Neuronal stem cell (in vitro differentiated cells): ENCODE measurements at regions not wholly inside any gene's neighbourhood (a gene's known extent, or its start where the extent isn't known, plus 50 kb on each side); places are given as distances from the start of the nearest gene placed in this dataset.

Source experiments
- DNase-seq: peaks from one replicate; pipeline ENCODE4 v3.0.0-alpha.2; 2013; ENCODE audit warnings: low spot score
- H2AFZ ChIP-seq: one replicate; pipeline ENCODE4 v1.6.1; 2013; ENCODE audit warnings: mild to moderate bottlenecking, low read length, inconsistent platforms
- H2AK5ac ChIP-seq: 2 replicates; pipeline ENCODE4 v1.6.1; 2013; ENCODE audit warnings: low read depth, mild to moderate bottlenecking, inconsistent platforms, low read length, moderate library complexity, mixed read lengths
- H2BK120ac ChIP-seq: 2 replicates; pipeline ENCODE4 v1.6.1; 2013; ENCODE audit warnings: low read depth, mild to moderate bottlenecking, inconsistent platforms, low read length, moderate library complexity, mixed read lengths
- H2BK12ac ChIP-seq: one replicate; pipeline ENCODE4 v1.6.1; 2013; ENCODE audit warnings: low read length, inconsistent platforms
- H2BK15ac ChIP-seq: 2 replicates; pipeline ENCODE4 v1.6.1; 2013; ENCODE audit warnings: mild to moderate bottlenecking, low read length, inconsistent platforms, mixed read lengths
- H2BK5ac ChIP-seq: one replicate; pipeline ENCODE4 v1.6.1; 2013; ENCODE audit warnings: inconsistent platforms, mild to moderate bottlenecking, low read length, moderate library complexity
- H3K14ac ChIP-seq: one replicate; pipeline ENCODE4 v1.6.1; 2013; ENCODE audit warnings: low read length, inconsistent platforms
- H3K18ac ChIP-seq: 2 replicates; pipeline ENCODE4 v1.6.1; 2013; ENCODE audit warnings: low read length, inconsistent platforms
- H3K23ac ChIP-seq: 2 replicates; pipeline ENCODE4 v1.6.1; 2013; ENCODE audit warnings: low read depth, mild to moderate bottlenecking, mixed read lengths, low read length, inconsistent platforms; ENCODE audit not compliant: poor library complexity
- H3K27ac ChIP-seq: replicated peaks from 3 replicates; pipeline ENCODE4 v1.5.1; 2013; ENCODE audit warnings: low read length, inconsistent platforms
- H3K27me3 ChIP-seq, 3 experiments: 2 replicates each; pipeline ENCODE4 v1.6.1; 2013; ENCODE audit warnings: low read length in 3 of 3, mild to moderate bottlenecking in 2 of 3, inconsistent platforms in 1 of 3, low read depth in 1 of 3, mixed read lengths in 1 of 3, moderate library complexity in 1 of 3; ENCODE audit not compliant: control insufficient read depth in 3 of 3, insufficient read depth in 3 of 3
- H3K36me3 ChIP-seq, 2 donors: replicated peaks in 1 of 2; 2 replicates each; pipeline ENCODE4 v1.6.1; 2013; ENCODE audit warnings: low read length in 2 of 2; ENCODE audit not compliant: control insufficient read depth in 2 of 2, insufficient read depth in 2 of 2
- H3K4ac ChIP-seq: 2 replicates; pipeline ENCODE4 v1.6.1; 2013; ENCODE audit warnings: inconsistent platforms, mild to moderate bottlenecking, low read length, moderate library complexity
- H3K4me1 ChIP-seq, 2 donors: 1 replicate in 1 of 2; 2 replicates in 1 of 2; pipeline ENCODE4 v1.6.1; 2013; ENCODE audit warnings: low read length in 2 of 2, low read depth in 1 of 2; ENCODE audit not compliant: control insufficient read depth in 2 of 2, insufficient read depth in 1 of 2
- H3K4me2 ChIP-seq: one replicate; pipeline ENCODE4 v1.6.1; 2013; ENCODE audit warnings: mild to moderate bottlenecking, low read length, inconsistent platforms; ENCODE audit not compliant: insufficient read depth, poor library complexity, severe bottlenecking
- H3K4me3 ChIP-seq, 2 donors: 2 replicates each; pipeline ENCODE4 v1.5.1; 2013; ENCODE audit warnings: low read length in 2 of 2, mild to moderate bottlenecking in 2 of 2, inconsistent platforms in 1 of 2, moderate library complexity in 1 of 2
- H3K79me1 ChIP-seq: one replicate; pipeline ENCODE4 v1.6.1; 2013; ENCODE audit warnings: low read depth, mild to moderate bottlenecking, inconsistent platforms, low read length, moderate library complexity
- H3K9ac ChIP-seq: one replicate; pipeline ENCODE4 v1.6.1; 2013; ENCODE audit warnings: mild to moderate bottlenecking, low read depth, low read length, inconsistent platforms; ENCODE audit not compliant: poor library complexity
- H3K9me3 ChIP-seq, 2 donors: replicated peaks in 1 of 2; 2 replicates each; pipeline versions ENCODE3 to v1.6.1; 2013; ENCODE audit warnings: low read length in 2 of 2, mild to moderate bottlenecking in 2 of 2, inconsistent platforms in 1 of 2, low read depth in 1 of 2, mixed read lengths in 1 of 2, moderate library complexity in 1 of 2; ENCODE audit not compliant: control insufficient read depth in 2 of 2, insufficient read depth in 1 of 2
- H4K8ac ChIP-seq: one replicate; pipeline ENCODE4 v1.6.1; 2013; ENCODE audit warnings: low read depth, mild to moderate bottlenecking, inconsistent platforms, low read length, moderate library complexity
- H4K91ac ChIP-seq: one replicate; pipeline ENCODE4 v1.6.1; 2013; ENCODE audit warnings: low read length, low read depth, mild to moderate bottlenecking, inconsistent platforms; ENCODE audit not compliant: poor library complexity
- WGBS, 2 donors: extraction: QIAGEN DNeasy Blood & Tissue Kit; methylation state at CpG; one replicate each; pipeline ENCODE4 v1.1.7; 2013; ENCODE audit warnings: missing lambda C conversion rate in 2 of 2, mixed read lengths in 1 of 2; ENCODE audit not compliant: insufficient read length in 2 of 2, insufficient replicate concordance in 1 of 2; ENCODE audit errors: extremely low coverage in 2 of 2; 5-methylcytosine and 5-hydroxymethylcytosine counted together

DNA sequence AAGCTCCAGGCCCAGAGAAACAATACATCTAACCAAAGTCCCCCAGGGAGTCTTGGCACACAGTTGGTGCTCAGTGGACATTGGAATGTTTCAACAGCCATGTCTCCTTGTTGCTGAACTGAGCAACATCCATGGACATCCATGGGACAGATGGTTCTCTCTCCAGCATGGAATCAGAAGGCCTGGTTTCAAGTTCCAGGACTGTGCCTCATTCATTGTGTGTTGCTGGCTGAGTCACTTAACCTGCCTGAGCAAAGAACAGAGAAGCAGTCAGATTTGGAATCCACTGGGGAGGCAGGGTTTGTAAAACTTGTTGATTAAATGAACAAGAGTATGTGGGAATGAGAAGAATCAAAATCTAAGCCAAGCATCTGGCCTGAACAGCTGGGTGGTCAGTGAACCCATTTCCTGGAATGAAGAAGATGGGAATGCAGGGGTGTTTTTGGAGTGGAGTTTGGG is 147.9 kb downstream of the CHIC2 start:
- Histone ChIP-seq H3K9me3 (peaks cover 0 to 1% of the 10 kb centered on the region in 2 donors), H3K14ac (no peak overlapping the region), H4K8ac (no peak overlapping the region), H2AFZ (no peak overlapping the region), H3K4me2 (no peak overlapping the region), H3K27ac (no peak overlapping the region), H2AK5ac (no peak overlapping the region), H3K4ac (no peak overlapping the region), H2BK15ac (no peak overlapping the region), H3K36me3 (no peaks in the 10 kb centered on the region), H3K9ac (no peak overlapping the region), H2BK5ac (no peak overlapping the region), H3K4me3 (no peak overlapping the region), H3K4me1 (no peaks in the 10 kb centered on the region), H4K91ac (no peak overlapping the region), H3K23ac (no peak overlapping the region), H3K18ac (no peak overlapping the region), H3K79me1 (no peaks in the 10 kb centered on the region), H2BK12ac (no peak overlapping the region), H3K27me3 (peaks cover 0 to 3% (median 0%) of the 10 kb centered on the region in 3 experiments), H2BK120ac (no peak overlapping the region)
- DNase-seq = no peak

DNA sequence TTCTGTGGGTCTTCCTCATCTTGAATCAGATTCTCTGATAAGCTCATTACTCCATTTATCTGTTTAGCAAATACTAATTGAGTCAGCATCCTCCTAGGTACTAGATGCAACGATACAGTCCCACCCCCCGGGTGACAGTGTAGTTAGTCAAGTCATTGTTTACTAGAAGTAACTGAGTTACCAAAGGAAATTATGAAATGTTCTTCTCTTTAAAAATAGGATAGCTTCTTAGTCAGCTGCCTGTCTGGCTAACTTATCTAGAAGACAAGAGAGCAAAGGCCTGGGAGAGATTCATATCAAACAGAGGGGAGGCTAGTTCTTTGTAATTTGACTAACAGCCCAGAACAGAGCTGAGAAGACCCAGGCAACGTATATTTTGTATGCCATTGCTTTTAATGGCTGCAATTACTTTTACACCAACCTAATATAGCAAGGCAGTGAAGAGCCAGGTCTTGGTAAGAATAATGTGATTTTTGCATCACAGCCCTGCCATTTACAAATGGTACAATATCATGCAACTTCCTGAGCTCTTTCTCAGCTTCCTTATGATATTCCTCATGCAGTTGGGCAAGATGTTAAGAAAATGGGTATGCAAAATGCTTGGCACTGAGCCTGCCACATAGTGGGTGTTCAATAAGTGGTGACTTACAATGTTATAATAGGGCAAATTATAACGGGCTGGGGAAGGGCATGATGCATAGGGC is 149.9 kb downstream of the CHIC2 start:
- Histone ChIP-seq H3K4me2 (no peak overlapping the region), H3K4me1 (no peaks in the 10 kb centered on the region), H3K36me3 (no peaks in the 10 kb centered on the region), H2BK5ac (no peak overlapping the region), H3K9ac (no peak overlapping the region), H2AFZ (no peak overlapping the region), H2BK120ac (no peak overlapping the region), H2BK15ac (no peak overlapping the region), H3K27ac (no peak overlapping the region), H3K9me3 (peaks cover 0 to 1% of the 10 kb centered on the region in 2 donors), H3K4me3 (no peak overlapping the region), H3K23ac (no peak overlapping the region), H3K4ac (no peak overlapping the region), H3K27me3 (peaks cover 0 to 3% (median 0%) of the 10 kb centered on the region in 3 experiments), H3K79me1 (no peaks in the 10 kb centered on the region), H2AK5ac (no peak overlapping the region), H3K18ac (no peak overlapping the region), H4K91ac (no peak overlapping the region), H2BK12ac (no peak overlapping the region), H4K8ac (no peak overlapping the region), H3K14ac (no peak overlapping the region)
- no CpG with 5 or more reads among the region's 4 CpGs for WGBS, 2 donors
- DNase-seq = no peak

GRCh38 chr4:53913771-53914170 is 150.6 kb downstream of the CHIC2 start:
- whole genome bisulfite sequencing, 2 donors = no CpG with 5 or more reads among the region's 3 CpGs
- Histone ChIP-seq H2BK15ac (no peak overlapping the region), H3K4me3 (no peak overlapping the region), H3K27ac (no peak overlapping the region), H3K18ac (no peak overlapping the region), H4K91ac (no peak overlapping the region), H4K8ac (no peak overlapping the region), H3K14ac (no peak overlapping the region), H3K27me3 (peaks cover 0 to 3% (median 0%) of the 10 kb centered on the region in 3 experiments), H2AFZ (no peak overlapping the region), H2AK5ac (no peak overlapping the region), H3K4ac (no peak overlapping the region), H3K23ac (no peak overlapping the region), H3K36me3 (no peaks in the 10 kb centered on the region), H2BK12ac (no peak overlapping the region), H3K9ac (no peak overlapping the region), H3K4me1 (no peaks in the 10 kb centered on the region), H3K4me2 (no peak overlapping the region), H2BK5ac (no peak overlapping the region), H2BK120ac (no peak overlapping the region), H3K79me1 (no peaks in the 10 kb centered on the region), H3K9me3 (peaks cover 0 to 1% of the 10 kb centered on the region in 2 donors)
- DNase-seq = no peak

DNA sequence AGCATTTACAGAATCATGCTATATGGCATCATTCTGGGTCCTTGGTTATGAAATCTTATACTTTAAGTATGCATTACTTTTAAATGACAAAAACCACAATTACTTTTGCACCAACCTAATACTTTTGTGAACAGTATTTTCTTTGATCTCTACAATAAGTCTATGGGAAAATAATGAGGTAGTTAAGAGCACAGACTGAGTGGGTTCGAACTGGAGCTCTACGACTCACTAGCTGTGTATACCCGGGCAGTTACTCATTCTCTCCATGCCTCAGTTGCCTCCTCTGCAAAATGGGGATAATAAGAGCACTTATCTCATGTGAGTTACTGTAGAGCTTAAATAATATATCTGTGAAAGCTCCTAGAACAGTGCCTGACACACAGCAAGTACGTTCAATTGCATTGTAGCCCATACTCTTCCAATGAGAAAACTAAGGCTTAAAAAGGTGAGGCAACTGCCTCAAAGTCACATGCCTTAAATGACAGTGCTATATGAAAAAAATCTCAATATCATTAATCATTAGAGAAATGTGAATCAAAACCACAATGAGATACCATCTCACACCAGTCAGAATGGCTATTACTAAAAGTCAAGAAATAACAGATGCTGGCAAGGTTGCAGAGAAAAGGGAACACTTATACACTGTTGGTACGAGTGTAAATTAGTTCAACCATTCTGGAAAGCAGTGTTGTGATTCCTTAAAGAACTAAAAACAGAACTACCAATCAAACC is 151.5 kb downstream of the CHIC2 start:
- H2AFZ ChIP-seq = no peak overlapping the region
- H2AK5ac ChIP-seq = no peak overlapping the region
- H3K79me1 ChIP-seq = no peaks in the 10 kb centered on the region
- no peak overlapping the region for H4K91ac ChIP-seq
- H2BK120ac ChIP-seq = no peak overlapping the region
- no peak overlapping the region for H3K23ac ChIP-seq
- peaks cover 0 to 9% (median 0%) of the 10 kb centered on the region in 3 experiments for H3K27me3 ChIP-seq
- peaks cover 0 to 1% of the 10 kb centered on the region in 2 donors for H3K9me3 ChIP-seq
- no peak overlapping the region for H2BK15ac ChIP-seq
- no peak overlapping the region for H3K4me3 ChIP-seq
- no peak overlapping the region for H3K18ac ChIP-seq
- DNase-seq = no peak
- H2BK5ac ChIP-seq = no peak overlapping the region
- no peak overlapping the region for H3K27ac ChIP-seq
- H3K9ac ChIP-seq = no peak overlapping the region
- no peak overlapping the region for H3K14ac ChIP-seq
- no peak overlapping the region for H3K4ac ChIP-seq
- H2BK12ac ChIP-seq = no peak overlapping the region
- H3K36me3 ChIP-seq = no peaks in the 10 kb centered on the region
- no peak overlapping the region for H4K8ac ChIP-seq
- peaks cover 0 to 2% of the 10 kb centered on the region in 2 donors for H3K4me1 ChIP-seq
- no CpG with 5 or more reads among the region's 5 CpGs for WGBS, 2 donors
- H3K4me2 ChIP-seq = no peak overlapping the region
